Fibroblast of skin of scalp (primary cell): ENCODE measurements at regions not wholly inside any gene's neighbourhood (a gene's known extent, or its start where the extent isn't known, plus 50 kb on each side); places are given as distances from the start of the nearest gene placed in this dataset.
A peak's percentile ranks its signal among the peaks of the same experiment; 100 is the strongest.

Experiments used
- DNase-seq: peaks from one replicate; pipeline ENCODE4 v3.0.0-alpha.2; 2013

DNA sequence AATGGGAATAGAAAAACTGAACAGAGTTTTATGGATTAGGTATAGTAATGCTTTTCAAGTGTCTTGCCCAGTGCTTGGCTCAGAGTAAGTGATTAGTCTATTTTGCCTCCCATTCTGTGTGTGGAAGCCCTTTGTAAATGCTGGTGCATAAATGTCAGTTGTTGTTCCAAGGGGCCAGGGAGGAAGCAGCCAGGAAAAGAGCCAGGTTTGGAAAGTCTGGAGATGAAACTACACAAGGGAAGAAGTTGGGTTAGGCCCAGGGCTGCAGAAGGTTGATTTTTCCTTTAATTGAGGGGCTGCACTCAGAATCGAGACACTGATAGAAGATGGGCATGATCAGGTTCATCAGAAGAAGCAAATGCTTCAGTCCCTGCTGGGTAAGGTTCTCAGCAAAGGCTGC is 484.0 kb downstream of the OLFM4 start:
- no peak for DNase-seq

DNA sequence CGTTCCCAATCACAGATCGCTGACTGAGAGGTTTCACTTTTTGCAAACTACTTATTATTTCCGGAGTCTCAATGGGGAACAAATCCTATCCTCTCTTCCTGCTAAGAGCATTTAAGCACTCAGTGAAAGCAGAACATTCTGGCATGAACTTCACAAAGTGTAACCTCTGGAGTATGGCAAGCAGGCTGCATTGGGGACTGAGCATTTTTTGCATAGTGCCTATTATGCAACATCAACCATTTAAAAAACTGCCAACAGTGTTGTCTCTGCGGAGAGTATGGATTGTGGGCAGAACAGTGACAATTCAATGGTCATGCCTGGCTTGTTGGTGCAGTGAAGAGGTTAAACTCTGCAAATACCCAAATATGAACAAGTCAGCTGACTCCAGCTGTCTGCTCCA is 484.6 kb downstream of the OLFM4 start:
- no peak for DNase-seq

DNA sequence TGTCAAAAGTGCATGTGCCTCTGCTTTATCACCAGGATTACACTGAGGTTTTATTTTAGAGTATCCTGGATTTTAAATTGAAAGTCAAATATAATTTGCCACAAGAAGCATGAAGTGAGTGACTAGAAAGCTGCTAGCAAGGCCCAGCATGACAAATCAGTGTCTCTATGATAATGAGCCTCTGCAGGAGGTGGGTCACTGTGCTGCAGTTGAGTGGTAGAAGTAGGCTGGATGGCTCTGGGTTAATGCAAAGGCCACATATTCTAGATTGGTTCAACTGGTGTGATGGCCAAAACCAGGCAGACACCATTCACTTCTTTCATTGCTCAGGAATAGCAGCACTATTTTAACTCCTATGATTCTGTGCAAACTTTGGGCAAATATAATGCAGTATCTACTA is 491.5 kb downstream of the OLFM4 start:
- DNase-seq, result no peak

DNA sequence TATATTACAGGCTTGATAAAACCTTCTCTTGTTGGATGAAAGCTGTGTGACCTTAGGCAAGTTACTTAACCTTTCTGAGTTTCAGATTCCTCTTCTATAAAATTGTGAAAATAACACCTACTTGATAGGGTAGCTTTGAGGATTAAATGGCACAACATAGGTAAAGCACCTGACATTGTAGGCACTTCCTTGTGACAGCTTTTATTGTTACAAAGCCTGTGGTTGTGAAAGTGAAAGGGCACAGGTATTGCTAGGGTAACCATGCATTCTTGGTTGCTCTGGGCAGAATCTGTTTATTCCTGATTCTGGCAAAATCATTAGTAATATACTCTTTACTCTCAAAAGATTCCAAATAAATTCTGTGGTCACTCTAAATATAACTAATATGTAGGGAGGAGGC is 493.4 kb downstream of the OLFM4 start:
- no peak for DNase-seq

DNA sequence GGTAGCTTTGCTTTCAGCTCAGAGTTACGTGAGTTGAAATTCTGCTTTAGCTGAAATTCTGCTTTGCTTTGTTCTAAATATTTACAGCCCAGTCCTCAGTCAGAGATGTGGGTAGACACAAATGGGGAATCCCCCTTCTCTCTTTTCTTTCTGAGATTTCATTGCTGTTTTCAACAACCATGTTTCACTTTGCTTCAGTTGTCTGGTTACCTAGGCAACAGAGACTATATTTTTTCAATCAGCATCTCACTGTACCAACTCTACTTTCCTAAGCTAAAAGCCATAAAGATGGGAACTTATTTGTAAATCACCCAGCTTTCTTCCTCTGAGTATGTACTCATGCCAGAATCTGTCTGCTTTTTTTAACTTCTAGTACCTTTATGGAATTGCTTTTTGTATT is 509.0 kb downstream of the OLFM4 start:
- no peak for DNase-seq

DNA sequence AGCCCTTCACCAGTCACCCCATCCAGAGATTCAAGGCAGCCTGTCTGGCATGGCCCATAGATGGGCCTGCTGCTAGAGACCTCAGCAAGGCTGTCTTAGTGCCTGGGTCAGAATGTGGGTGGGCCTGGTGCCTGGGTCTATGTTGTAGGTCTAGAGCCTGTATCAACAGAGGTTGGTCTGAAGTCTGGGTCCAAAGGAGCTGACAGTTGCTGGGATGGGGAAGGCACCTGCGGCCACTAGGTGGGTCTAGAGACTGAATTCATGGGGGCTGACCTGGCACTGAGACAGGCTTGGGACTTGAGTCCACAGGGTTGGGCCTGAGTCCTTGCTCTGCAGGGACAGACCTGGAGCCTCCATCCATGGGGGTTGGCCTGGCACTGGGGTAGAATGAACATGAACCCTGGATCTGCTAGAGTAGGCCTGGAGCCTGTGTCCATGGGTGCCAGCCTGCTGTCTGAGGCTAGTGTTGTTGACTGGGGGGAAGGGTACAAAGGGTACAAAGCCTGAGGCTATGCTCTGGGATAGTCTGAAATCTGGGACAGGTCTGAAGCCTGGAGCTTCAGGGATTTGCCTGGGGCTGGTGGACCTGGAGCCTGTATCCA is 516.8 kb downstream of the OLFM4 start:
- no peak for DNase-seq

DNA sequence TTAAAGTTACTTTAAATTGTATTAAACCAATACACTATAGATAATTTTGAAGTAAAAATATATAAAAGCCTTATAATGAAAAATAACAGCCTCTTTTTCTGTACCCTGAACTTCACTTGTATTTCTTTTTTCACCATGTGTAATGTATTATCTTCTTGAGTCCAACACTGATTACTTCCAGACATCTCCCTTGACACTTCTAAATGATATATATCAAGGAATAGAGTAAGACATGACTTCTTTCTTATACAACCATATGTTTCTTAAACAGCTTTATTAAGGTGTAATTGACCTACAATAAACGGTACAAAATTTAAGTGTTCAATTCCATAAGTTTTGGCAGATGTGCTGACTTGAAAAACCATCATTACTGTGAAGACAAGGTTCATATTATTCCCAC is 531.9 kb downstream of the OLFM4 start:
- no peak for DNase-seq

DNA sequence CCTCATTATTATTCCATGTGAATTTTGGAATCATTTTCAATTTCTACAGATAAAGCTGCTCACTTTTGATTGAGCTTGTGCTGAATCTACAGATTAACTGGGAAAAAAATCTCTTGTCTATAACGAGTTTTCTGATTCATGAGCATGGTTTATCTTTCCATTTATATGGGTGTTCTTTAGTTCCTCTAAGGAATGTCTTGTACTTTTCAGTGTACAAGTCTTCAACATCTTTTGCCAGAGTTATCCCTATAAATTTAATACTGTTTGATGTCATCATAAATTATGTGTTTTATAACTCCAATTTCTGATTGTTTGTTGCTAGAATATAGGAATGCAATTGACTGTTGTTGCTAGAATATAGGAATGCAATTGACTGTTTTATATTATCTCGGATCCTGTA is 533.8 kb downstream of the OLFM4 start:
- DNase-seq, result no peak

DNA sequence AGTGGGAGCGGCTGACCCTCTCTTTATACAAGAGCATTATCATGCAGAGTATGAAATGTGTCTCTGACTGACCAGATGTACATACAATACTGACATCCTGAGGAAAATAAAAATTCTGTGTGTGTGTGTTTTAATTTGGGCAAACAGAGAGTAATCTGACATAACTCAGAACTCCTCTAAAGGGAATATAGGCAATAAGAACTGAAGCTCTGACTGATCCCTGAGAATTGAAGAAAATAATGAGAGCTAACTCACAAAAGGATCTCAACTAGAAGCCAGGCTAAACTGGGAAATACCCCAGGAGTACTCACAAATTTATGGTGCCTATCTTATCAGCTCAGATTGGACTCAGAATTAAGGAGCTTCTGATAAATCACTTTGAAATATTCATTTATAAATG is 539.9 kb downstream of the OLFM4 start:
- DNase-seq, result no peak

DNA sequence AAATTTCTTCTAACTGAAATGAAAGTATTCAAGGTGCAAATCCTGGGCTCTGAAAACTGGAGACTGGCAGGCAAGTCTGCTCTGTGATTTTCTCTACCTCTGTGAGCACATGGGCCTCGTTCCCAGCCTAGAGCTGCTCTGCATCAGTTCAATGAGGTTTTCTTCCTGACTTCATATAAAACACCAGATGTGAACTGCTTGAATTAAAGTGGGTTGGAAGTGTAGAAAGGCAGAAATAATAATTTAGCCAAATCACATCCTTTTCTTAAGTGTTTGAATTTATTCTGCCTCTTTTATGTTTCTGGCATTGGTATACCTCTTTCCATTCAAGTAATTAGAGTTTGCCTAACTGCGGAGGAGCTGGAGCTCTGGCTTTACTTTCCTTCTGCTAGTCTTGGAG is 540.8 kb downstream of the OLFM4 start:
- no peak for DNase-seq

DNA sequence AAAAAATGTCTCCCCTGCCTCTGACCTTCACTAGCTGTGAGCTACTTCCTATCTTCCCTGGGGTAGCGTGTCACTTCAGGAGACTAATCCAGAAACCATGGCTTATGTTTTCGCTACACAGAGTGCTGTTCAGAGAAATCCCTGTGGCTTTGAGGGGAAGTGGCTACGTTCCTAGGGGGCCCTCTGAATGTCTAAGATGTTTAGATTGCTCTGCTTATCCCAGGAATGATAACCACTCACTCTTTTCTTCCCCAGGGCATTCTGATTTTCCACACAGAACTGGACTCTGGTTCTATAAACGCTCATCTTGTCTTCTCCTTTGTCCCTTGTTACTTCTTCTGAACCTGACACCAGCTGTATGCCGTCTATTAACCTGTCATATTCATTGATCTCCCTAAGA is 572.5 kb downstream of the OLFM4 start:
- DNase-seq, result peak; percentile 1

DNA sequence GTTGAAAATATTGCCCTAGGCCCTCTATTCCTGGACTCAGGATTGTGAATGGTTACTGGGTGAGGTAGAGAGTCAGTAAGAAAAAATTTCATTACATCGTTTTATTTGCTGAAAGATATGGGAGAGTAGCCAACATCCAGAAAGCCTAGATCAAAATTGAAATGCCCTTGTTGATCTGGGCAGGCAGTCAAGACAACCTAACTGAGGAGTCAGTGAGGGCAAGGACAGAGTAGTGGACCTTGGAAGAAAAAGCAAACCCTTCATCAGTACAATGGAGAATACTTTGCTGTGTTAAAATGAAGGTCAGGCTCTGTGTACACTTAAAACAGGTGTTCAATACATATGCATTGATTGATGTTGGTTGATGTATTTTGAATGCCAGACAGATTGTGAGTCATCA is 576.7 kb downstream of the OLFM4 start:
- DNase-seq, result no peak

DNA sequence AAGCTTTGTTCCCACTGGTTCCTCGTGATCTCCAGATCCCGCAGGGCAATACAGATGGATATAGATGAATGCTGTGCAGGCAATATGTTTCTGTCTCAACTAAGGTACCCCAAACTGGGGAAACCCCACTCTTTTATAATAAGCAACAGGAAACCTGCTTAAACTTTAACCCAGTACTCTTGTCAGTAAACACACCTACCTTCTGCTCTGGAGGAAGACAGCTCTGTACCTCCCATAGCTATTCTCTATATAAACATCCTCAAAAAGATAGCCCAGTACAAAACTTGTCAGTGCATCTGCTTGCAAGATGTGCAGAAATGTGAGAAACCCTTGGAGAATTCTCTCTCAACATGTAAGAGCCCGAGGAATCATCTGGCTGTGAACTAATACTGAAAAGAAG is 583.6 kb downstream of the OLFM4 start:
- DNase-seq, result no peak

DNA sequence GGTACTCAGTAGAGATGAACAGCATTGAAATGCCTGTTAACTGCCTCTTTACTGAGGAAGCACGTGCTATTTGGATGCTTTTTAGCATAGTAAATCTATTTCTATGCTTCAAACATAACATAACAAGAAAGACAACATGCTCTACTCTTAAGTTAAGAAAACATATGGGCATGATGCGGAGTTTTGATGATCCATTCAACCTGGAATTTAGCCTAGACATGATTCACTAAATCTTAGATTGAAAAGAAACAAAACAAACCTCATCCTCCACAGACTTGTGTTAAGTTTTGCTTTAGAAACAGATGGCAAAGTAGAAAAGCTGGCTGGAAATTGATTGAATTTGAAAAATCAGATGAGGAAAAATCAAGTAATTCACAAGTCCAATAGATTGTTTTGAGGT is 593.8 kb downstream of the OLFM4 start:
- peak; percentile 3 for DNase-seq

DNA sequence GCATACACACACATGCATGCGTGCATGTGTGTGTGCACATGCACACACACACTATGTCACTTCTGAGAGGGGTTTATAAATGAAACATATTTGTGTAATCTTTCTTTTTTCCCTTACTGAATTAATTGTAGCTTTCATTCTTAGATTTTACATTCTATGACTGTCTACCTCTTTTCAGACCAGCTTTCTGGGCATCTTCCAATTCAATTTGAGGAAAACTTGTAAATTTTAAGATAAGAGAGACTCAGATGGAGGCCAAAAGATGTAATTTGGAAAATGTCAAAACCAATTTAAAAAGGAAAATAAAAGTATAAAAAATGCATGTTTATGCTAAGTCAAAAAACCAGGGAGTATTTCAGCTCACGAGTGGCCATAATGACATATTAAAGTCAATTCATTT is 594.5 kb downstream of the OLFM4 start:
- no peak for DNase-seq

DNA sequence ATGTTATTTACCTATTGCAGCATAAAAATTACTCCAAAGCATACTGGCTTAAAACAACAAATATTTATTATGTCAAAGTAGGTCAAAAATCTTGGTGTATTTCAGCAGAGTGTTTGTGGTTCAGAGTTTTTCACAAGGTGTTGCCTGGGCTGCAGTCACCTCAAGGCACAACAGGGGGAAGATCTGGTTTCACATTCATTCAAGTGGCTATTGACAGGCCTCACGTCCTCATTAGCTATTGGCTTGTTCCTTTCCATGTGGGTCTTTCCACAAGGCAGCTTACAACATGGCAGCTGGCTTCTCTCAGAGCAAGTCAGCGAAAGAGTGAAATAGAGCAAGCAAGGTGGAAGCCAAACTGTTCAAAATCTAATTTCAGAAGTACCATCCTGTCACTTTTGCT is 602.9 kb downstream of the OLFM4 start:
- DNase-seq, result no peak

DNA sequence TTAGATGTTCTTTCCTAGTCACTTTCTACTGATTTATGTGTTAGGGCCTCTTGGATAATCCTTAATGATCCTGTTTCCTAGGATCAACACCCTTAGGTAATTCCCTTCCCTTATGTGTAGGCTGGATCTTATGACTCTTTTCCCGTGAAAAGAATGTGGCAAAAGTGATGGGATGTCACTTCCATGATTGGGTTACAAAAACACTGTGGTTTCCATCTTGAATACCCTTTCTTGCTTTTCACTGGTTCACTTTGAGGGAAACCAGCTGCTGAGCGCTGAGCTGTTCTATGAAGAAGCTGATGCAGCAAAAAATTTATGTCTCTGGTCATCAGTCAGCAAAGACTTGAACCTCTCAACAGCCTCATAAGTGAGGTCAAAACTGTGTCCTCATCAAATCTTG is 609.4 kb downstream of the OLFM4 start:
- no peak for DNase-seq

DNA sequence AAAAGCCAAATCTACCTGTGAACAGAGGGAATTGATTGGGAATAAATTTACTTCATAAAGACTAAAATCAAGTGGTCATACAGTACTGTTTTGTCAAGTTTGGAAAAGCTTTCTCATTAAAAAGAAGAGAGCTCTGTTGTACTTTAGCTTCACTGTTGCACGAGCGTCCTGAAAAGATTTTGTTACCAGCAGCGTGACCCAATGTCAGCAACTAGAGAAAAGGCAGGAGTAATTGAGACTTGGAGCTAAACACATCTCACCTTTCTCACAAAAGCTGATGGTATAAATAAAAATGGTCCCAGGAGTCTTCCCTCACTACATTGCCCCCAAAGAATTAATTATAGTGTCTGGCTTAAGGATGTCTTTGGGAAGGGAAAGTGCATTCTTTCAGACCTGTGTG is 613.7 kb downstream of the OLFM4 start:
- no peak for DNase-seq

DNA sequence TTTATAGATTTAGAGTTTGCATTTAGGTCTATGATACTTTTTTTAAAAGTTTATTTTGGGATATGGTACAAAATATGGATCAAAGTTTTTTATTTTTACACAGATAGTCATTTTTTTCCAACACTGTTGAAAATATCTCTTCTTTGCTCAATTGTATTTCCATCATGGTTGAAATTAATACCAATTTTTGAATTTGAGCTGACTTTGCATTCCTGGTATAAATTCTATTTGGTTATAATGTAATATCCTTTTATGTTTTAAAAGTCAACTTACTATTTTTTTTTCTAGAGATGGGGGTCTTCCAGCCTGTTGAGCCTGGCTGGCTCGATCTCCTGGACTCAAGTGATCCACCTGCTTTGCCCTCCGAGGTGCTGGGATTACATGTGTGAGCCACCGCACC is 620.1 kb downstream of the OLFM4 start:
- no peak for DNase-seq

DNA sequence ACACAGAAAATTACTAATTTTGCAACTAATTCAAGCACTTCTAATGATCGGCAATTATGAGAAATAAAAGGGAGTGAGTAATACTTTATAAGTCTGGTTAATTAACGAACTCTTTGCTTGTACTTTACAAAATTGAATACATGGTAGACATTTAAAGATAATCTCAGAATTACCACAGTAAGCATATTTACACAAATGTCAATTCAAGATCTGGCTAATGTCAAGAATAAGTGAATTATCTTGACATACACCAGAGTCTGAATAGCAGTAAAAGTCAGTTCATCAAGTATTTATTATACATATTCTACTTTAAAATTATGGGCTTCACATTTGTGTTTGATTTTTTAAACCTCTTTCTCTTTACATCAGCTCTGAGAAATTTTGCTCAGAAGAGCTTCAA is 643.4 kb downstream of the OLFM4 start:
- no peak for DNase-seq

DNA sequence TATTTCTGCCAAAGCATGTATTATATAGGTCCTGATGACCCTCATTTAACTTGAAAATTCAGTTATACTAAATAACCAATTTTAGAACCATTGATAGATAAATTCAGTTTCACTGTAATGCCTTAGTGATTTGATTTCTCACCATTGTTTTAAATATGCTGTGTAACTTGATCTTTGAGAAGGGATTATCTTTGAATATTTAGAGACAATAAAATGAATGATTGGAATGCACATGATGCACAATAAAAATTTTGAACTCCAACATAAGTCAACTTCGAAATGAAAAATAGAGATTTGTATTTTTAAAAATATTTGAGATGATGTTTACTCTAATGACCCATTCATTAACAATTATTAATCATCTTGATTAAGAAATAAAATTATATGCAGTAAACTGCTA is 654.5 kb downstream of the OLFM4 start:
- DNase-seq, result no peak

DNA sequence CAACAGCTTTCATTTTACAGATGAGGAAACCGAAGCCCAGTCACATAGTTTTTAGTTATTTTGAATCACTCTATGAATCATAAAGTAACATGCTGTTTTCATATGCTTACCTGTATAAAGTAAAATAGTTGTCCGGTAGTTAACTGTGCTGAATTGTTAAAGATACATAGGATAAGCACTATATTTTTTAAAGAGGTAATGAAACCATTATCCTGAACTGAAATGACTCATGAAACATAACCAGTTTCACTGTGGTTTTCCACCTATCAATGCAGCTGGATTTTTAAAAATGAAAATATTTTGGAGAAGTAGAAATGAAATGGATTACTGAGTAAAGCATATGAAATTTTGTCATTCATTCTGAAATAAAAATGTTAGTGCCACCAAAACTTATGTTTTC is 655.0 kb downstream of the OLFM4 start:
- DNase-seq, result no peak

DNA sequence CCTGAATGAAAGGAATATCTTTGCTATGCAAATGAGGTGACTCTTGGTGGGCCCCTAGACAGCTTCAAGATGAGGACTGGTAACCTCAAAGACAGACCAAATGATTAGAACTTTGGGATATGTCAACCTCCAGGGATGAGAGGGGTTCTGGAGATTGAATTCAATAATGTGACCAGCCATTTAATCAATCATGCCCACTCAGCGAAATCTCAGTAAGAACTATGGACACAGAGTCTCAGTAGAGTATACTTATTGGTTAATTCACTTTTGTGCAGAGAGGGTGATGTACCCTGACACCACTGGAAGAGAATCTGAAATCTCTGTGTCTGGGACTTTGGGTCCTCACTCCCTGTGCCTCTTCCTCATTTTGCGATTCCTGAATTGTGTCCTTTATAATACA is 662.8 kb downstream of the OLFM4 start:
- no peak for DNase-seq

DNA sequence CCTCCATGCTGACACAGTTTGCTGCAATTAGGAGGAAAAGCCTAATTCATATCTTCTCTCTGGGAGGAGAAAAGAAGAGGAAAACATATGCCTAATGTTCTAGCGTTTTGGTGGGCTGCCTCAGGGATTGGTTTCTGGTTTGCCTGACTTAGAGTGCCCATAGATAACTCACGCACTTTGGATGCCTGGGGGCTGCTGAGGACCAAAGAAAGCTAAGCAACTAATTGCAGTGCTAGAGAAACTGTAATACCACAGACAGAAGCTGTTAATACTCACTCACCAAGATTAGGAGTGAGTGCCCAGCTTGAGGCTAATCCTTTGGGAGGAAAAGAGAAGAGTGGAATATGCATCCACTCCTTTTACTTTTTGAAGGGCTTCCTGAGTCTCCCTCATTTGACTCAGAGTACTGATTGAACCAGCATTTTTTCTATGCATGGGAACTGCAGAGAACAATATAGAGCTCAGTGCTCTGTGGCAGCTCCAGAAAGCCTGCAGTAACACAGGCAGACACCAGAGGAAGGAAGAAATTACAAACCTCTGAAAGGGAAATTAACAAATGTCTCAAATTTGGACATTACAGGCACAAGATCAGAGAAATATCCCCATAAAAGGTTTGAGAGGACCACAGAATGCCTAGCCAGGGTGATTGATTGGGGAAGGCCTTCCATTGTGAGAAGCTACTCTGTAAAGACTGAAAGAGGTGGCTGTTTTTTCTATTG is 666.4 kb downstream of the OLFM4 start:
- no peak for DNase-seq
